Left lobe of liver (tissue), 2 donors: ENCODE measurements at regions not wholly inside any gene's neighbourhood (a gene's known extent, or its start where the extent isn't known, plus 50 kb on each side); places are given as distances from the start of the nearest gene placed in this dataset.
"Not testable (repeated sequence)": the region's sequence is repeated elsewhere in the genome, so short reads cannot be mapped to it uniquely, and the experiment has no call there.

Experiments used
- ATAC-seq: fragments of 200-7000 bp; cut with Tn5 transposase; one replicate; pipeline ENCODE4 v1.9.1; 2020; ENCODE audit warnings: mild to moderate bottlenecking, moderate library complexity
- DNase-seq: peaks from one replicate; pipeline ENCODE4 v3.0.0-alpha.2; 2020; ENCODE audit warnings: low spot score
- donor health status: DM: no; HTN: no; CAD: no; lungs with moderate emphysema.
- donor health status: DM: no; HTN: yes; CAD: no.

DNA sequence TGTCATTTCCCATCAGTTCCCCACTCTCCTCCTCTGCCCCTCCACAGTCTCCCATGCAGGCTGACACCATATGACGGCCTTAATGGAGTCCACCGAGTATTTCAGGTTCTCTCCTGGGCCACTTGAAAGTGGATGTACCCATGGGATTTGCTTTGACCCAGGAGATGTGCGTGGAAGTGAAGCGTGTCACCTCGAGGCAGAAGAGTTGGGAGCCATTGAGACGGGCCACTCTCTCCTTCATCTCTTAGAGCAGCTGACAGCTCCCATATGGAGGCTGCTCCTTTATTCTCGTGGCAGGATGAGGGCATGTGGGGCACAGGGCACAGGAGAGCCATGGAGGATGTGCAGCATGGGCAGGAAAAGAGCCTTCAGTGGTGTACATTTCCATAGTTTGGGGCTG lies 144.7 kb upstream of the CRYM start:
- not testable (repeated sequence) for DNase-seq, ATAC-seq

DNA sequence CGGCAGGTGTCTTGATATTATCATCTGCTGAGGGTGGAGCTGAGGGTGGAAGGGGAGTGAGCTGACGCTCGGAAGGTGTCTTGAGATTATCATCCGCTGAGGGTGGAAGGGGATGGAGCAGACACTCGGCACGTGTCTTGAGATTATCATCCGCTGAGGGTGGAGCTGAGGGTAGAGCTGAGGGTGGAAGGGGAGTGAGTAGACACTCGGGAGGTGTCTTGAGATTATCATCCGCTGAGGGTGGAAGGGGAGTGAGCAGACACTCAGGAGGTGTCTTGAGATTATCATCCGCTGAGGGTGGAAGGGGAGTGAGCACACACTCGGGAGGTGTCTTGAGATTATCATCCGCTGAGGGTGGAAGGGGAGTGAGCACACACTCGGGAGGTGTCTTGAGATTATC lies 126.6 kb upstream of the CRYM start:
- ATAC-seq, DNase-seq: not testable (repeated sequence)

GRCh38 chr16:21397866-21398265 lies 119.8 kb upstream of the CRYM start:
- not testable (repeated sequence) for DNase-seq

DNA sequence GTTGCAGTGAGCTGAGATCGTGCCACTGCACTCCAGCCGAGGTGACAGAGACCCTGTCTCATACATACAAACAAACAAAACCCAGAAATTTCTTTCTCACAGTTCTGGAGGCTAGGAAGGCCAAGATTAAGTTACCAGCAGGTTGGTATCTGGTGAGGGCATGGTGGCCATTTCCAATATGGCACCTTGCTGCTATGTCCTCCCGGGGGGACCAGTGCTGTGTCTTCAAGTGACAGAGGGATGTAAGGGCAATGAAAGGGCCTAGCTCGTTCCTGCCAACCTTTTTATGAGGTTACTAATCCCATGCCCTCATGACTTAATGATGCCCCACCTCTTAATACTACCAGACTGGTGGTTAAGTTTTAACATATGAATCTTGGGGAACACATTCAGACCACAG lies 118.5 kb upstream of the CRYM start:
- DNase-seq, ATAC-seq: not testable (repeated sequence)

More at GRCh38 chr16:21397866-21398265, 119.8 kb upstream of the CRYM start:
- not testable (repeated sequence) for ATAC-seq

DNA sequence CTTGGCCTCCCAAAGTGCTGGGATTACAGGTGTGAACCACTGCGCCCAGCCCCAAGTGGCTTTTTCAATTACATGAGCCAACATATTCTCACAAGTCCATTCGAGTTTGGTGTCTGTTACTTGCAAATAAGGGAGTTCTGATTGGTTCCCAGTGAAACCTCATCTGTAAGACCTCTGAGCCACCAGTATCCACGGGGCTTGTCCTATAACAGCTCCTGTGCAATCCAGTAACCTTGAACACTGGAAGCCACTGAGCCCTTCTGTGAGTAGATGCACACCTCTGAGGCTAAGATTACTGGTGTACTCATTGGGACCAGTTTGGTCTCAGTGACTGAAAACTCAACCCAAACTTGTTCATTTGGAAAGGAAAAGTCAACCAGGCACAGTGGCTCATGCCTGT lies 112.5 kb upstream of the CRYM start:
- not testable (repeated sequence) for DNase-seq, ATAC-seq

GRCh38 chr16:21389860-21390259 lies 111.8 kb upstream of the CRYM start:
- DNase-seq, ATAC-seq: not testable (repeated sequence)

GRCh38 chr16:21387757-21388156 lies 109.7 kb upstream of the CRYM start:
- not testable (repeated sequence) for DNase-seq, ATAC-seq

DNA sequence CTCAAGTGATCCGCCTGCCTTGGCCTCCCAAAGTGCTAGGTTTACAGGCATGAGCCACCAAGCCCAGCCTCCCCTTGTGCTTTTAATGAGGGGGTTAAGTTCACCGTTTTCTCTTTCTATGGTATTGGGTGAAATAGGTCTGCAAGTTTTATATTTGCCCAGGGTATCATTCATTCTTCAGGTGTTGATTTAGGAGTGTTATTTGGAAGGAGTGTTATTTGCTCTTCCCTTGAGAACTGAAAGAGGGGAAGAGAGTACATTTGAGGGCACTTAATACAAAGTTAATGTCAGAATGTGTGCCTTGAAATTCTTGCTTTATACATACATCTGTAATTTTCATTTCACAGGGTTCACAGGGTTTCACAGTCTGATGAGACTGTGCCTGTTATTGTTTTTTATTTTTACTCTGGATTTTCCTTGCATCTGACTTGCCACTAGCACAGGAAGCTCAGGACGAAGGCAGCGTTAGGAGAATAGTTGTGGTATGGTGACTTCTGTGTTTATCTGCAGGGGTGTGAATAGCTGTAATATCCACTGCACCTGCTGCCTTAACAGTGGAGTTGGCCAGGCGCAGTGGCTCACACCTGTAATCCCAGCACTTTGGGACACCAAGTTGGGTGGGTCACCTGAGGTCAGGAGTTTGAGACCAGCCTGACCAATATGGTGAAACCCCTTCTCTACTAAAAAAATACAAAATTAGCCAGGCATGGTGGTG lies 108.3 kb upstream of the CRYM start:
- not testable (repeated sequence) for ATAC-seq

DNA sequence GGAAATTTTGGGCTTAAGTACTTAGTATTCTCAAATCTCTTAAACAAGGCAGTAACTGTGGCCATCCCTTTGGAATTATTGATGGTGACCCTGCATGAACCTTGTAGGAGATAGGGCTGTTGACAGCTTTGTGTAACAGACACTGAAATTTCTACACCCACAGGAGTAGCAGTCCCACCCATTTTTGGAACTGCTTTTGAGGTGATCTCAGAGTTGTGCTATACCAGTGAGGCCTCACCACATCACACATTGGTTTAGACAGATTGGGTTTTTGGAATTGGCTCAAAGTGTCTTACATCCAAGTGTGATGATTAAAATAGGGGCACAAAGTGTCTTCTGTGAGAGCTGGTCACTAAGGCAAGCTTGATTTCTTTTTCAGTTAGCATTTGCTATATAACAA lies 105.6 kb upstream of the CRYM start:
- not testable (repeated sequence) for ATAC-seq, DNase-seq

More for the DNA sequence above, 108.3 kb upstream of the CRYM start:
- not testable (repeated sequence) for DNase-seq

DNA sequence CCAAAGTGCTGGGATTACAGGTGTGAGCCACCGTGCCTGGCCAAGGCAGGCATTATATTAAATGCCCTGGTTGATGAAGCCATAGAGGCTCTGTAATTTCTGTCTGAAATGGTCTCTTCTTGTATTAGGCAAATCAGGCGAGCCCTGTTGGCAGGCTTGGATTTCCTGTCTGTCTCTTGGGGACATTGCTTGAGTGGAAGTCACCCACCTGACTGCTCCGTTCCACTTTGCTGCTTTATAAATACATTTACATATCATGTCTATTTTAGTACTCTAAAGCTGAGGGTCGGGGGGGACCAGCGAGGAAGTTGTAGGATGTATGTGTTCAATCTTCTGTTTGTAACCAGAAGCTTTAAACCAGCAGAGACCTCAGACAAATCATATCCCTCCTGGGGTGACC lies 101.6 kb upstream of the CRYM start:
- DNase-seq, ATAC-seq: not testable (repeated sequence)

DNA sequence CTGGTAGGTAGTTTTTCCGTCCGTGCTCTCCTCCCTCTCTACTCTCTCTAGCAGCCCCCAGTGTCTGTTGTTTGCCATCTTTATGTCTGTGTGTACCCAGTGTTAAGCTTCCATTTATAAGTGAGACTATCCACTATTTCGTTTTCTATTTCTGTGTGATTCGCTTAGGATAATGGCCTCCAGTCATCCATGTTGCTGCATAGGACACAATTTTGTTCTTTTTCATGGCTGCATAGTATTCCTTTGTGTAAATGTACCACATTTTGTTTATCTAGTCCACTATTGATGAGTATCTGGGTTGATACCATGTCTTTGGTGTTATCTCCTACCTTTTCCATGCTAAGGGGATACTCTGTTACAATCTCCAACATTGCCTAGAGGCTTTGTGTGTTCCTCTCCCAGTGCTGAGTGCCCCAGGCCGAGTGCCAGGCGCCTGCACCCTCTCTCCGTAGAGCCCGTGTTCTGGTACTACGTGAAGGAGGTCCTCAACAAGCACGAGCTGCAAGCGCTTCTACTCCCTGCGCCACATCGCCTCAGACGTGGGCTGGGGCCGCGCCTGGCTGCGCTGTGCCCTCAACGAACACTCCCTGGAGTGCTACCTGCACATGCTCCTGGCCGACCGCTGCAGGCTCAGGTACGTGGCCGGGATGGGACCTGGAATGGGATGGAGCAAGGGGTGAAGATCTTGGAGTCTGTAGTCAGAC lies 98.3 kb upstream of the CRYM start:
- not testable (repeated sequence) for DNase-seq, ATAC-seq

DNA sequence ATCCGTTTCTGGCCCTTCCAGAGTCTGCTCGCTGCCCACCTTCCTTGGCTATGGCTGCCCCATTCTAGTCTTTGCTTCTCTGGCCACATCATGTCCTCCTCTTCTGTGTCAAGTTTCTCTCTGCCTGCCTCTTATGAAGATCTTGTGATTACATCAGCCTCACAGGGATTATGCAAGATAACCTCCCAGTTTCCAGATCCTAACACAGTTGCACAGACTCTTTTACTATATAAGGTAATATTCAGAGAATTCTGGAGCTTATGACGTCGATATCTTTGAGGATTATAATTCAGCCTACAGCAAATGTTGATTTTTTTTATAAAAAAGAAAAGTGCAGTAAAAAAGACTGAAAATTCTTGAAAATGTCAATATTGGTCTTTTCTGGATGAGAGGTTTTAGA lies 97.2 kb upstream of the CRYM start:
- DNase-seq = not testable (repeated sequence)
- ATAC-seq = peak; percentile 68

DNA sequence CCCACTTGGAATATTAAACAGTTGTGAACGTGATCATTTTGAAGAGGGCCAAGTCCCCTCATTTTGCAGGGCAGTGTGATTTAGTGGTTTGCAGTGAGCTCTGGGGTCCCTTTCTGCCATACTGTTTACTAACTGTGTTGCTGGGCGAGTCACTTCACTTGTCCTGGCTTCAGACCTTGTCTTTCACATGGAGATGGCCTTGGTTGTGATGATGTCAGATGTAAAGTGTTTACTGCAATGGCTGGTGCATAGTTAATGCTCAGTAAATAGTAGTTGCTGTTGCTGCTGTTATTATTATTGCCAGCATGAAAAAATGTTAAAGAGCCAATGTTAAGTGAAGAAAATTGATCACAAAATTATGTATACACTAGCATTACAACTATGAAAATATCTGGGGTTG lies 95.4 kb upstream of the CRYM start:
- DNase-seq, ATAC-seq: not testable (repeated sequence)

- not testable (repeated sequence) for ATAC-seq, DNase-seq
Measured at GRCh38 chr16:21372862-21373261, 94.8 kb upstream of the CRYM start.

DNA sequence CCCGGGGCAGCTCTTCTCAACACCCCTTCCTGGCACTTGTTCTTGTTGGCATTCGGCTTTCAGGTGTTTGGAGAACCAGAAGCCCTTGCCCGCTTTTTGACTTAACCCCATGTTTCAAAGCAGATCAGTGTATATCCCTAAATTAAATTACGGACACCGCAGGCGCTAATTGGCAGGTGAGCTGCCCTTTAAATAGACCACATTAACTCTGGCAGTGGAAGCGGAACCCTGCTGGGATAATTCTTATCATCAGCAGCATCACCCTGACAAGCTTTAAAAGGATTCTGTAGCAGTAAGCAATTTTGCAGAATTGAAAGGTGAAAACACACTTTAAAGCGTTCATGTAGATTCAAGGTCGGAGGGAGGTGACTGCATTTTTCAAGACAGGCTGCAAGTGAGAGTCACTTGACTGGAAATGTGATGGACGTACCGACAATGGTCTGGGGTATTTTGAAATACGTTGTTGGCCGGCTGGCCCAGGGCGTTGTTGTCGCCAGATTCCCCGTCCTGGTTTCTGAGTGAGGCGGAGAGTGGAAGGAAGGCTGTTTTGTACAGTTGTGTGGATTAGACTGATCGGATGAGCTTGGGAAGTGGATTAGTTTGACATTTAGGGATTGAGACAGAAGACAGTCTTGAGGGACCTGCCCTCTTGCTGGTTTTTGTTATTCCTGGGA lies 94.2 kb upstream of the CRYM start:
- not testable (repeated sequence) for ATAC-seq

GRCh38 chr16:21370791-21371190 lies 92.7 kb upstream of the CRYM start:
- not testable (repeated sequence) for DNase-seq, ATAC-seq

More for the DNA sequence above, 94.2 kb upstream of the CRYM start:
- not testable (repeated sequence) for DNase-seq

DNA sequence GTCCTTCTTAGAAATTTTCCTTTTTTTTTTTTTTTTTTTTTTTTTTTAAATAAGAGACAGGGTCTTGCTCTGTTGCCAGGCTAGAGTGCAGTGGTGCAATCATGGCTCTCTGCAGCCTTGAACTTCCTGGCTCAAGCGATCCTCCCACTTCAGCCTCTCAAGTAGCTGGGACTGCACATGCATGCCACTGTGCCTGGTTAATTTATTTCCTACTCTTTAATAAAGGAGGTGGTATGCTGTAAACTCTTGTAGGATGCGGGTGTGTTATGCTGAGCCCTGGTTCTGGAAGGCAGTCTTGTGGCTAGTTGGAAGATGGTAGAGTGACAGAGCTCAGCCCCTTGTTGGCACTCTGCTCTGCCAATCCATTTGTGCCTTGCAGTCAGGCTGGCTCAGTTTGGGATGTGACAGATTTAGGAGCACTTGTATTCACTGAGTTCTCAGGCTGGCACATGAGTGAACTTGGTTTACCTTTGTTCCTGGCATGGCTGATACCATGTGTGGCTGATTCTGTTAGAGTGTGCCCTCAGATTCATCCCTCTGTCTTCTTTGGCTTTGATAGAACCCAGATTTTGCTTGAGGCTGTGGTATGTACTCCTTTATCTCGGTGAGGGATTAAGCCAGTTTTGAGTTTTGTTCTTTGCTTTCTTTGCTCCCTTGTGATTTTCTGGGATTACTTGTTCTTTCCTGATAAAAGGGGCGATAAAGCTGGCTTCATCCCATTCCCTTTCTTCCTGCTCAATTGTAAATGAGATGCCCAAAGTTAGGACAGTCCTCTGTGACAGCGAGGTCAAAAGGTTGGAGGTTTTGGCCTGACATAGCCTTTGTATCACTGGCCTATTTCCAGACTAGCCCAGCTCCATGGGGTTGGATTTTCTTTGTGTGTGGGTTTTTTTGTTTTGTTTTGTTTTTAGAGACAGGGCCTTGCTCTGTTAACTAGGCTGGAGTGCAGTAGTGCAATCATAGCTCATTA lies 91.2 kb upstream of the CRYM start:
- ATAC-seq = peak; percentile 79
- DNase-seq = not testable (repeated sequence)

GRCh38 chr16:21367733-21368421 lies 89.8 kb upstream of the CRYM start:
- not testable (repeated sequence) for ATAC-seq, DNase-seq

GRCh38 chr16:21366998-21367397 lies 88.9 kb upstream of the CRYM start:
- ATAC-seq, DNase-seq: not testable (repeated sequence)
